SKM-1 treated with dmso at 0.1 percent for 144 hours (cell line): ENCODE measurements at regions not wholly inside any gene's neighbourhood (a gene's known extent, or its start where the extent isn't known, plus 50 kb on each side); places are given as distances from the start of the nearest gene placed in this dataset.

Source experiments
- DNase-seq: peaks from one replicate; lab custom pipeline; 2025; ENCODE audit not compliant: unreplicated experiment; lab: John Stamatoyannopoulos, UW

- DNase-seq, result no peak
Observed at GRCh38 chr9:550333-550732, 291.2 kb upstream of the DMRT1 start.

GRCh38 chr9:551986-552929 is 289.2 kb upstream of the DMRT1 start:
- DNase-seq, result no peak

GRCh38 chr9:555493-555892 is 286.0 kb upstream of the DMRT1 start:
- DNase-seq, result no peak

GRCh38 chr9:556199-556598 is 285.3 kb upstream of the DMRT1 start:
- DNase-seq, result no peak

- no peak for DNase-seq
Observed at GRCh38 chr9:556675-557074, 284.8 kb upstream of the DMRT1 start.

DNA sequence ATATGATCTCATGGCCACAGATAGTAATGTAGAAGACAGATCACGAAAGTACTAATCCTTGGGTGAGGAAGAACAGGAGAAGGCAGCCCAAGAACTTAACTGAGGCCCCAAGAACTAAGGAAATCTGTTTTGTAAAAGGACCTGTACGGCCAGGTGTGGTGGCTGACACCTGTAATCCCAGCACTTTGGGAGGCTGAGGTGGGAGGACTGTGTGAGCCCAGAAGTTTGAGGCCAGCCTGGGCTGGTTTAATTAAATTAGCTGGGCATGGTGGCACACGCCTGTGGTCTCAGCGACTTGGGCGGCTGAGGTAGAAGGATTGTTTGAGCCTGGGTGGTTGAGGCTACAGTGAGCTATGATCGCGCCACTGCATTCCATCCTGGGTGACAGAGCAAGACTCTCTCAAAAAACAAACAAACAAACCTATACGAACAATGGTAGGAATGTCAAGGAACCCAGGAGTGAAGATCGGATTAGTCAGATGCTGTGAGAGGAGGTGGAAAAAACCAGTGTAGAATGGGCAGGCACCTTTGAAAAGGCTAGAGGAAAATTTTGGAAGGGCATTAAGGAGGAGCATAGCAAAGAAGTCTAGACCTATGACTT is 283.8 kb upstream of the DMRT1 start:
- DNase-seq, result no peak

DNA sequence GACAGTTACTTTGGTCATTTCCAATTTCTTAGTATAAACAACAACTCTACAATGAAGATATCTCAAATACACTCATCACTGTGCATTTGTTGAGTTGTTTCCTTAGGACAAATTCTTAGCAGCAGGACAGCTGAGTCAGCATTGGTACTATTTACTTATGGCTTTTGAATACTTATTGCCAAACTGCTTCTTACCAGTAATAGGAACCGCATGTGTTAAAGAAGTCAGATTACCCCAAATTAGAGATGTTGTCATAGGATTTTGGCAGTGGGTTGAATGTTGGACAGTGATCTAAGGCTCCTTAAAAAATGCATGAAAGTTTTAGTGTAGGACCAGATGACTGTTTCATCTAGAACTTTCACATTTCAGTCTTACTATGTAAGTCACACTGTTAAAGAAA is 280.1 kb upstream of the DMRT1 start:
- no peak for DNase-seq

DNA sequence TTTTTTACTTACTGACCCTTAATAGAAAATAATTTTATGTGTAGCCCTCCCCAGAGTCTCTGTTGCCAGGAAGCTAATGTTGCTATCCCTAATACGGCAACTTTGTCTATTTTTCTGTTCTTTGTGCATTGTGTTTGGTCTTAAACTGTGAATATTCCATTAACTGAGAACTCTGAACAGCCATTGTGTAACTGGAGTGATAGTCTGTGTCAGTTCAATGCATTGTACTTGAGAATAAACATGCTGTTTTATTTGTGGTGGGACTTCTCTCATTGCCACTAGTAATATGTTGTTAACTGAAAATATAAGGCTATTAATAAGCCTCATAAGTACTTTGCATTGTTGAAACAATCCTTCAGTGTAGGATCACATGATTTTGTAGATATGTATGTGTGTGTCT is 278.3 kb upstream of the DMRT1 start:
- DNase-seq, result no peak

DNA sequence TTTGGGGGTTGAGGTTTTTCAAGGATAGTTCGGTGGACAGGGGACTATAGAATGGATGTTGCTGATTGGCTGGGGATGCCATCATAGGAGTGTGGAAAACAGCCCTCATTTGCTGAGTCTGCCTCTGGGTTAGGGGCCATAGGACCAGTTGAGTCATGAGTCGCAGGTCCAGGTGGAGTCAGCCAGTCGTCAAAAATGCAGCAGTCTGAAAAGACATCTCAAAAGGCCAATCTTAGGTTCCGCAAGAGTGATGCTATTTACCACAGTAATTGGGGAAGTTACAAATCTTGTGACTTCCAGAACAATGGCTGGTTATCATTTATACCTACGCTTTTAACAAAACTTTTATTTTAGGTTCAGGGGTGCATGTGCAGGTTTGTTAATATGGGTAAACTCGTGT is 276.0 kb upstream of the DMRT1 start:
- DNase-seq, result no peak

- peak; percentile 38 for DNase-seq
Observed at GRCh38 chr9:567128-567746, 274.3 kb upstream of the DMRT1 start.

- no peak for DNase-seq
Observed at GRCh38 chr9:567747-568305, 273.7 kb upstream of the DMRT1 start.

DNA sequence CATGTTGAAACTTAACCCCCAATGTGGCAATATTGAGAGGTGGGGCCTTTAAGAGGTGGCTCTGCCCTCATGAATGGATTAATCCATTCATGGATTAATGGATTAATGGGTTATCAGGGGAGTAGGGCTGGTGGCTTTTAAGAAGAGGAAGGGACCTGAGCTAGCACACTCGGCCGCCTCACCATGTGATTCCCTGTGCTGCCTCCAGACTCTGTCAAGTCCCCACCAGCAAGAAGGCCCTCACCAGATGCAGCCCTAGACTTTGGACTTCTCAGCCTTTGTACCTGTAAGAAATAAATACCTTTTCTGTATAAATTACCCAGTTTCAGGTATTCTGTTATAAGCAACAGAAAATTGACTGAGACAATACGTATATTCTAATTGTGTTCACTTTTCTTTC is 272.2 kb upstream of the DMRT1 start:
- no peak for DNase-seq

DNA sequence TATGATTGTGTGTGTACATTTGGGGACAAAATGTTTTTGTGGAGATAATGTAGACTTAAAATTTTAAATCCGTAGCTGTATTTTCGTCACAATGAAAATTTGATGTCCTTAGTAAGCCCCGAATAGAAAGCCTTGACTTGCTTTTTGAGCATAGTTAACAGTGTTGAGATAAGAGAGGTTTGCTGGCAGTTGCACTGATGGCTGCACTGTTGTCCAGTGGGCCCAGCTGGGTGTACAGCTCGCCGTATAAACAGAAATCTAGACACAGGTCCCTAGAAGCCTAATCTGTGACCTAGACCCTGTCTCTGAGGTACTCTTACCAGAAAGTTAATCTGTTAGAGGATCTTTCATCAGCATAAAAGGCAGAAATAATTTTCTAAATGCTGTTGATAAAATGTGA is 271.3 kb upstream of the DMRT1 start:
- no peak for DNase-seq

GRCh38 chr9:571066-571465 is 270.4 kb upstream of the DMRT1 start:
- no peak for DNase-seq

GRCh38 chr9:571741-572140 is 269.8 kb upstream of the DMRT1 start:
- no peak for DNase-seq

GRCh38 chr9:573691-574410 is 267.6 kb upstream of the DMRT1 start:
- no peak for DNase-seq

GRCh38 chr9:575139-575538 is 266.4 kb upstream of the DMRT1 start:
- DNase-seq, result no peak

DNA sequence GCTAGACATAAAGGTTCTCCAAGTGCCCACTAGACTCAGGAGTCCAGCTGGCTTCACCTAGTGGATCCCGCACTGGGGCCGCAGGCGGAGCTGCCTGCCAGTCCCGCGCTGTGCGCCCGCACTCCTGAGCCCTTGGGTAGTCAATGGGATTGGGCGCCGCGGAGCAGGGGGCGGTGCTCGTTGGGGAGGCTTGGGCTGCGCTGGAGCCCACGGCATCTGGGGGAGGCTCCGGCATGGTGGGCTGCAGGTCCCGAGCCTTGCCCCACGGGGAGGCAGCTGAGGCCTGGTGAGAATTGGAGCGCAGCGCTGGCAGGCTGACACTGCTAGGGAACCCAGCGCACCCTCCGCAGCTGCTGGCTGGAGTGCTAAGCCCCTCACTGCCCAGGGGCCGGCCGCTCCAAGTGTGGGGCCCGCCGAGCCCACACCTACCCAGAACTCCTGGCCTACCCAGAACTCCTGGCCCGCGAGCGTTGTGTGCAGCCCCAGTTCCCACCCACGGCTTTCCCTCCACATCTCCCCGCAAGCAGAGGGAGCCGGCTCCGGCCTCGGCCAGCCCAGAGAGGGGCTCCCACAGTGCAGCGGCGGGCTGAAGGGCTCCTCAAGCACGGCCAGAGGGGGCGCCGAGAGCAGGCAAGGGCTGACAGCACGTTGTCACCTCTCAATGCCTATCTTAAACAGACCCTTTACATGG is 260.7 kb upstream of the DMRT1 start:
- DNase-seq, result no peak

GRCh38 chr9:581673-582497 is 259.6 kb upstream of the DMRT1 start:
- no peak for DNase-seq

- DNase-seq, result no peak
Observed at GRCh38 chr9:582775-583174, 258.7 kb upstream of the DMRT1 start.
